ENCODE measurements at regions not wholly inside any gene's neighbourhood (a gene's known extent, or its start where the extent isn't known, plus 50 kb on each side); places are given as distances from the start of the nearest gene placed in this dataset.

GRCh38 chr2:4122726-4123125 is 419.4 kb downstream of the DCDC2C start:
- no peak overlapping the region for H3K9ac ChIP-seq (ENCODE audit: low read length)

GRCh38 chr2:4130651-4131050 is 427.3 kb downstream of the DCDC2C start:
- Histone ChIP-seq H3K36me3 (ENCODE audit: control insufficient read depth, insufficient read depth, low read length) (no peaks in the 10 kb centered on the region), H3K9me3 (ENCODE audit: control insufficient read depth, low read length) (no peaks in the 10 kb centered on the region), H3K9ac (ENCODE audit: low read length) (no peak overlapping the region), H3K27me3 (ENCODE audit: control insufficient read depth, insufficient read depth, low read length) (no peaks in the 10 kb centered on the region), H3K4me3 (ENCODE audit: low read length) (no peak overlapping the region), H3K4me1 (ENCODE audit: control insufficient read depth, insufficient read depth, low read length) (no peaks in the 10 kb centered on the region)

More at GRCh38 chr2:4122726-4123125, 419.4 kb downstream of the DCDC2C start:
- Histone ChIP-seq H3K4me3 (ENCODE audit: low read length) (no peak overlapping the region), H3K9me3 (ENCODE audit: control insufficient read depth, low read length) (no peaks in the 10 kb centered on the region), H3K27me3 (ENCODE audit: control insufficient read depth, insufficient read depth, low read length) (no peaks in the 10 kb centered on the region), H3K4me1 (ENCODE audit: control insufficient read depth, insufficient read depth, low read length) (no peaks in the 10 kb centered on the region), H3K36me3 (ENCODE audit: control insufficient read depth, insufficient read depth, low read length) (no peaks in the 10 kb centered on the region)

GRCh38 chr2:4134551-4135550 is 431.5 kb downstream of the DCDC2C start:
- H3K36me3 ChIP-seq (ENCODE audit: control insufficient read depth, insufficient read depth, low read length), result no peaks in the 10 kb centered on the region
- H3K4me1 ChIP-seq (ENCODE audit: control insufficient read depth, insufficient read depth, low read length), result no peaks in the 10 kb centered on the region
- H3K27me3 ChIP-seq (ENCODE audit: control insufficient read depth, insufficient read depth, low read length), result no peaks in the 10 kb centered on the region
- no peak overlapping the region for H3K4me3 ChIP-seq (ENCODE audit: low read length)
- no peaks in the 10 kb centered on the region for H3K9me3 ChIP-seq (ENCODE audit: control insufficient read depth, low read length)
- H3K9ac ChIP-seq (ENCODE audit: low read length), result no peak overlapping the region

GRCh38 chr2:4135765-4136164 is 432.4 kb downstream of the DCDC2C start:
- Histone ChIP-seq H3K9me3 (ENCODE audit: control insufficient read depth, low read length) (no peaks in the 10 kb centered on the region), H3K4me1 (ENCODE audit: control insufficient read depth, insufficient read depth, low read length) (no peaks in the 10 kb centered on the region), H3K9ac (ENCODE audit: low read length) (no peak overlapping the region), H3K4me3 (ENCODE audit: low read length) (no peak overlapping the region), H3K36me3 (ENCODE audit: control insufficient read depth, insufficient read depth, low read length) (no peaks in the 10 kb centered on the region), H3K27me3 (ENCODE audit: control insufficient read depth, insufficient read depth, low read length) (no peaks in the 10 kb centered on the region)

DNA sequence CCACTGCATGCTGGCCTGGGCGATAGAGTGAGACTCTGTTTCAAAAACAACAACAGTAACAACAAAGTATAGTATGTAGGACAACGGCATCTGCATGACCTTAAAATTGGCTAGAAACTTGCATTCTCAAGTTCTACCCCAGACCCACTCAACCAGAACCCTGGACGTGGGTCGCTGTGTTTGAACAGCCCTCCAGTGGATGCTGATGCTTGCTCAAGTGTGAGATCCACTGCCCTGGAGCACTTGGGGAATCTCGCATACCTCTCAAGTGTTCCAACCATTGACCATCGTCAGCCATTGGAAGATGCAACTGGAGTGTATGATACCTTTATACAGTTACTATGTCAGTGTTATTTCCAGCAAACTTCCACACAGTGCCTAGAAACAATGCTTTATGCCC is 435.9 kb downstream of the DCDC2C start:
- Histone ChIP-seq H3K9me3 (ENCODE audit: control insufficient read depth, low read length) (no peaks in the 10 kb centered on the region), H3K36me3 (ENCODE audit: control insufficient read depth, insufficient read depth, low read length) (no peaks in the 10 kb centered on the region), H3K4me3 (ENCODE audit: low read length) (no peak overlapping the region), H3K9ac (ENCODE audit: low read length) (no peak overlapping the region), H3K4me1 (ENCODE audit: control insufficient read depth, insufficient read depth, low read length) (no peaks in the 10 kb centered on the region), H3K27me3 (ENCODE audit: control insufficient read depth, insufficient read depth, low read length) (no peaks in the 10 kb centered on the region)

- Histone ChIP-seq H3K9ac (ENCODE audit: low read length) (no peak overlapping the region), H3K27me3 (ENCODE audit: control insufficient read depth, insufficient read depth, low read length) (no peaks in the 10 kb centered on the region), H3K9me3 (ENCODE audit: control insufficient read depth, low read length) (no peaks in the 10 kb centered on the region), H3K4me3 (ENCODE audit: low read length) (no peak overlapping the region), H3K36me3 (ENCODE audit: control insufficient read depth, insufficient read depth, low read length) (no peaks in the 10 kb centered on the region), H3K4me1 (ENCODE audit: control insufficient read depth, insufficient read depth, low read length) (no peaks in the 10 kb centered on the region)
These were observed 436.4 kb downstream of the DCDC2C start for GRCh38 chr2:4139731-4140130.

DNA sequence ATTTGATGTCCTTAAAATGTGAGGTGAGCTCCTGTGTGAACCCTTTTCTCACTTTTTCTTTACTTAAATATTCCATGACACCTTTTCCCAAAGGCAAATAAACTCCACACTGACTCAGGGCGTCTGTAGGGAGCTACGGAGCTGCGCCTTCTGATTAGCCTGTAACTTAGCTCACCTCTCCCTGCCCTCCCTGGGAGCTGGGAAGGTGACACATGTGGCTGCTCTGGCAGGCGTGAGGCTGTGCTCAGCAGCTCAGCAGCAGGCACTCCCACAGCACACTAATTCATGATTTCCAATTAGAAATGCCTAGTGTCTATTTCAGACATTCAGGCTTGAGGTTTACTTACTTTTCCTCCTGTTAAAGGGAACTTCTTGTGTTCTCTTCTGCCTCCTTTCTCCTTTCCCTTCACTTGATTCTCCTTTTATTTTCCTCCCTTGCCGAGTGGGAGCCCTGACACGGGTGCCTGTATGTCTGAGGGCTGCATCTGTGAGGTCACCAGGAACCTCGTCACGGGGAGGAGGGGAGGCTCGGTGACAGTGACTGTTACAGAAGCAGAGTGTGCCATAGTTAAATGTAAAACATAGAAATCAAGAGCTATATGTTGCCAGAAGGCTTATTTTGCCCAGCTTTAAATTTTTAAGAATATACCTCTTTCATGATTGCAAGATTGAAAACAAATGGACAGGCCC is 437.1 kb downstream of the DCDC2C start:
- no peaks in the 10 kb centered on the region for H3K9me3 ChIP-seq (ENCODE audit: control insufficient read depth, low read length)
- H3K4me1 ChIP-seq (ENCODE audit: control insufficient read depth, insufficient read depth, low read length), result no peaks in the 10 kb centered on the region
- H3K9ac ChIP-seq (ENCODE audit: low read length), result no peak overlapping the region

GRCh38 chr2:4144731-4145130 is 441.4 kb downstream of the DCDC2C start:
- Histone ChIP-seq H3K36me3 (ENCODE audit: control insufficient read depth, insufficient read depth, low read length) (no peaks in the 10 kb centered on the region), H3K9me3 (ENCODE audit: control insufficient read depth, low read length) (no peaks in the 10 kb centered on the region), H3K9ac (ENCODE audit: low read length) (no peak overlapping the region), H3K4me1 (ENCODE audit: control insufficient read depth, insufficient read depth, low read length) (no peaks in the 10 kb centered on the region), H3K27me3 (ENCODE audit: control insufficient read depth, insufficient read depth, low read length) (no peaks in the 10 kb centered on the region), H3K4me3 (ENCODE audit: low read length) (no peak overlapping the region)

More for the DNA sequence above, 437.1 kb downstream of the DCDC2C start:
- Histone ChIP-seq H3K4me3 (ENCODE audit: low read length) (no peak overlapping the region), H3K36me3 (ENCODE audit: control insufficient read depth, insufficient read depth, low read length) (no peaks in the 10 kb centered on the region), H3K27me3 (ENCODE audit: control insufficient read depth, insufficient read depth, low read length) (no peaks in the 10 kb centered on the region)

- Histone ChIP-seq H3K36me3 (ENCODE audit: control insufficient read depth, insufficient read depth, low read length) (no peaks in the 10 kb centered on the region), H3K9me3 (ENCODE audit: control insufficient read depth, low read length) (no peaks in the 10 kb centered on the region), H3K9ac (ENCODE audit: low read length) (no peak overlapping the region), H3K4me1 (ENCODE audit: control insufficient read depth, insufficient read depth, low read length) (no peaks in the 10 kb centered on the region), H3K27me3 (ENCODE audit: control insufficient read depth, insufficient read depth, low read length) (no peaks in the 10 kb centered on the region), H3K4me3 (ENCODE audit: low read length) (no peak overlapping the region)
These were observed 448.1 kb downstream of the DCDC2C start for GRCh38 chr2:4151521-4151920.

GRCh38 chr2:4152051-4152450 is 448.7 kb downstream of the DCDC2C start:
- H3K9ac ChIP-seq (ENCODE audit: low read length), result no peak overlapping the region
- H3K9me3 ChIP-seq (ENCODE audit: control insufficient read depth, low read length), result no peaks in the 10 kb centered on the region
- no peaks in the 10 kb centered on the region for H3K27me3 ChIP-seq (ENCODE audit: control insufficient read depth, insufficient read depth, low read length)
- no peaks in the 10 kb centered on the region for H3K36me3 ChIP-seq (ENCODE audit: control insufficient read depth, insufficient read depth, low read length)
- no peak overlapping the region for H3K4me3 ChIP-seq (ENCODE audit: low read length)
- no peaks in the 10 kb centered on the region for H3K4me1 ChIP-seq (ENCODE audit: control insufficient read depth, insufficient read depth, low read length)

GRCh38 chr2:4168834-4169233 is 465.5 kb downstream of the DCDC2C start:
- peaks cover 4% of the 10 kb centered on the region for H3K9me3 ChIP-seq (ENCODE audit: control insufficient read depth, low read length)
- no peak overlapping the region for H3K4me3 ChIP-seq (ENCODE audit: low read length)
- H3K9ac ChIP-seq (ENCODE audit: low read length), result no peak overlapping the region
- no peaks in the 10 kb centered on the region for H3K4me1 ChIP-seq (ENCODE audit: control insufficient read depth, insufficient read depth, low read length)
- no peaks in the 10 kb centered on the region for H3K36me3 ChIP-seq (ENCODE audit: control insufficient read depth, insufficient read depth, low read length)
- no peaks in the 10 kb centered on the region for H3K27me3 ChIP-seq (ENCODE audit: control insufficient read depth, insufficient read depth, low read length)

DNA sequence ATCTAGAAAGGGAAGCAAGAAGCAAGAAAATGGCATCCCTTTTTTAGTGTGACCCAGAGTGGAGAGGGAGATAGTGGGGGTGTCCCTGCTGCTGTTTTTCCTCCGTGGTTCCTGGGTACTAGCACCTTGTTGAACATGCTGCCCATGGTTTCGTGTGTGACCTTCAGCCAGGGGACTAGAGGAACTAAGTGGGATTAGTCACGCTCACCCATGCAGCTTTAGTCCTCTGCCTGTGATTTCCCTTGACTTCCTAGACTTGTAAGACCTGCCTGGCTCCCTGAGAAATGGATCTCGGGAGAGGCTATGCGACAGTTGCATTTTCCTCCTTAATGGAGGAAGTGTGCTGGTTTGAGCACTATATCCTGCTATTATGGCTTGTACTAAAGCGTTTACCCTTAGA is 471.4 kb downstream of the DCDC2C start:
- Histone ChIP-seq H3K4me3 (ENCODE audit: low read length) (no peak overlapping the region), H3K9me3 (ENCODE audit: control insufficient read depth, low read length) (peaks cover 9% of the 10 kb centered on the region)

More for the DNA sequence above, 471.4 kb downstream of the DCDC2C start:
- Histone ChIP-seq H3K36me3 (ENCODE audit: control insufficient read depth, insufficient read depth, low read length) (no peaks in the 10 kb centered on the region), H3K9ac (ENCODE audit: low read length) (no peak overlapping the region), H3K27me3 (ENCODE audit: control insufficient read depth, insufficient read depth, low read length) (no peaks in the 10 kb centered on the region), H3K4me1 (ENCODE audit: control insufficient read depth, insufficient read depth, low read length) (no peaks in the 10 kb centered on the region)

Data from mucosa of stomach (tissue), 1 donor.